GM21447 (cell line): ENCODE measurements at regions not wholly inside any gene's neighbourhood (a gene's known extent, or its start where the extent isn't known, plus 50 kb on each side); places are given as distances from the start of the nearest gene placed in this dataset.

Experiments
- ATAC-seq: cut with Tn5 transposase; IDR thresholded peaks from one replicate; pipeline ENCODE4 v1.9.1; 2021; ENCODE audit not compliant: unreplicated experiment

DNA sequence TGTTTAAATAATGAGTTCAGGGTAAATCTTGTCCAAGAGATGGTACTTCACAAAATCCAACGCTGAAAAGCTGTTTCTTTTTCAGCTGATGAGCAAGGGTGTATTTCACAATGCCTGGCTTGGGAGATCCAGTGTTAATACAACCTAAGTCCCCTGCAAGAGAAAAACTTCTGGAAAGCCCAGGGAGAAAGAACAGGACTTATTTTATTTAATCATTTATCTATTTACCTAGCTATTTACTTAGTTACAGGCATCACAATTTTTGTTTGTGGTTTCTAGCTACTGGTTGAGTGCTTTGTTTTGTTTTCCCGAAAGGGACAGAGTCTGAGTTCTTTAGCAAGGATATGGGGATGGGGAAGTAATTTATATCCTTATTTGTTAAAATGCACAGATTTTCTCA lies 598.2 kb upstream of the SYT4 start:
- ATAC-seq = no peak

DNA sequence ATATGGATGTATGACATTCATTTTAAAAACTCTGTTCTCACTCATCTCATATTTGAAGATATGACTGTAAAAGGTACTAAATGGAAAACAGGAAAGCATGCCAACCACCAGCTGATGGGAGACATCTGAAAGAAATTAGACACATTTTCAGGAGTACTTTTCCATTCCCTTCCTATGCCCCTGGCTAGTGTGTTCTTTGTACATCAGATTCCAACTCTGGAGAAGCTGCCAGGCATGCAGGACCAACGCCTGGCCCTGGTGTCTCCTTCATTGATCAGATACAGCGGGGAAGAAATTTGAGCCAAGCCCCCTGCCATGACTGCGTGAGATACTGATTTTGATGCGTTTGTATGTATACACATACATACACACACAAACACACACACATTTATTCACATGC lies 599.0 kb upstream of the SYT4 start:
- ATAC-seq = no peak

DNA sequence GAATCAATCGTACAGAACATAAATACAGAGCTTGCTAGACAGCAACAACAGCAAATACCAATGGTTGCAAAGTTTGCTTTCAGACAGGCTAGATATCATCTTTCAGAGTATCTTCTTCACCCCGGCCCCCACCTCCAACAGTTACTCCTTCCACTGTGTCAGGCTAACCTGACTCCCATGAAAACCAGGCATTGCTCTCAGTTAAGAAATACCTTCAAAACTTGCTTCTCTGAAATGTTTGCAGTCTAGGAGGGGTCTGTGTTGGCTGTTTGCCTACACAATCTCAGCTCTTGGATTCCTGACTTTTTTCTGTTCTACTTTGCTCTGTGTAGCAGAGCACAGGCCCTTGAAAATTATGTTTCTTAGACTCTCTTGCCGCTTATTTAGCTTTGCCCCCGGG lies 599.5 kb upstream of the SYT4 start:
- no peak for ATAC-seq

DNA sequence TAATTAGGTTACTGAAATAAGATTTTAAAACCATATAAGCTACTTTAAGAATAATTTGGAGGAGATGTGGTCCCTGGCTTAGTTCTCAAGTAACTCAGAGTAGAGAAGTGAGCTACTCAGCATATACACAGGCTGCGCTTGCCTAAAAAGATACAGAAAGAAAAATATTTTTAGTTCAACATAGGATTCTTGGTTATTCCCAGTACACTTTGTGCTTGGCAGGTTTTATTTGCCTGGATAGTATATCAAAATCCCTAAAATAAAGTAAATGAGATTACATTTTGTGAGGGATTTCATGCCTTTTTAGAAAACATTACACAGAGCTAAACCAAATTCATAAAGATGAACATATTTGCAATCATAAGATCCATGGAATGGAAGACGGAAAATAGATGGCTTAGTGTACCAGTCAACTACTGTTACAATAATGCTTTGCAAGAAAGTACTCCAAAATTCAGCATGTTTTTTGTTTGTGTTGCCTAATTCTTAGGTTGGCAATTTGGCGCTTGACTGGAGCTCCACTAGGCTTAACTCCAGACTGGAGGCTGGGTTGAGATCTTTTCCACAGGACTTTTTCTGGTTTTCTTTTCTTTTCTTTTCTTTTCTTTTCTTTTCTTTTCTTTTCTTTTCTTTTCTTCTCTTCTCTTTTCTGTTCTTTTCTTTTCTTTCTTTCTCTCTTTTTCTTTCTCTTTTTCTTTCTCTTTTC lies 600.5 kb upstream of the SYT4 start:
- no peak for ATAC-seq

- no peak for ATAC-seq
Observed at GRCh38 chr18:43879415-43879814, 602.1 kb upstream of the SYT4 start.

GRCh38 chr18:43882358-43883055 lies 605.2 kb upstream of the SYT4 start:
- no peak for ATAC-seq

- ATAC-seq = no peak
Observed at GRCh38 chr18:43883886-43884285, 606.6 kb upstream of the SYT4 start.

DNA sequence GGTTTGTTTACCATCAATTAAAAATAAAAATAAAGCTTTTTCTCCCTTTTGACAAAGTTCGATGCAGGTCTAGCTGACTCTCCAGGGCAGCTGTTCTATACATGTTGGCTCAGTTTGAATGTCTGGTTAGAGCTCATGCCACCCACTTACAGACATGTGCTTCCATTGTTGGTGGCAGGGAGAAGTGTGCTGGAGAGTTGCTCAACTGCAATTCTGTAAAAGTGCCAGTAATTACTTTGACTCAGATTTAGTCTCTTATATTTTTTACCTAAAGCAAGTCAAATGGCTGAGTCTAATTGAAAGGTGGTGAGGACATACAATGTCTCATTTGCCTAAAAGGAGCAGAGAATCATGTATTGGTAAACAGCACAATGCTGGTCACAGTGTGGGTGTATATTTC lies 609.1 kb upstream of the SYT4 start:
- ATAC-seq = no peak

DNA sequence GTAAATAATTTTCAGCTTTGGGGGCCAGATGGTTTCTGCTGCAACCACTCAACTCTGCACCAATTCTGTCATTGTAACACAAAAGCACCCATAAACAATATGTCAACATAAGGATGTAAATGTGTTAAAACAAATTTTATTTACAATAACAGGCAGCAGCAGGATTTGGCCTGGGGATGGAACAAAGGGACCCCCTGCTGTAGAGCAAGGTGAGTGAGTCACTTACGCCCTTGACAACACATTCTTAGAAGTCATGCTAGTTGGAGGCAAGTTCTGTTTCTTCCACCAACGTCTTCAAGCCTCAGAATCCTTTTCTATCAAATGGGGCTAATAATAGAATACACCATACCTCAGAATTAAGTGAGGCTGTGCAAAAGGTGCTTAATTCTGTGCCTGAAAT lies 610.2 kb upstream of the SYT4 start:
- no peak for ATAC-seq

DNA sequence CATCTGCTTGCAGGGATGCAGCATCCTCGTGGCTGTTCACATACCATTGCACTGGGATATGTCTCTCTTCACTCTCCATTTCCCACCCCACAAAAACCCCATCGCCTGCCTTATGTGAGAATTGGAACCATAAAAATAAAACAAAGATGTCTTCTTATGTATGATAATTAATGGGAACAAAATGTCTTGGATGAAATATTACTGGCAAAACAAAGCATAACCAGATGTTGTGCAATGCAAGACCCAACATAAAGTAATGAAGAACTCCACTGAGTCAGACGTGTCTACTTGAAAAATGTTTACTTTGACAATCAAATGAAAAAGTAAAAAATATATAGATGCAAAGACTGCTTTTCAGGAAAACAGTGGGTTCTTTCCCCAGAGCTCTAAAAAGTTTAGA lies 611.3 kb upstream of the SYT4 start:
- no peak for ATAC-seq

- ATAC-seq = no peak
Observed at GRCh38 chr18:43893001-43893637, 615.8 kb upstream of the SYT4 start.

DNA sequence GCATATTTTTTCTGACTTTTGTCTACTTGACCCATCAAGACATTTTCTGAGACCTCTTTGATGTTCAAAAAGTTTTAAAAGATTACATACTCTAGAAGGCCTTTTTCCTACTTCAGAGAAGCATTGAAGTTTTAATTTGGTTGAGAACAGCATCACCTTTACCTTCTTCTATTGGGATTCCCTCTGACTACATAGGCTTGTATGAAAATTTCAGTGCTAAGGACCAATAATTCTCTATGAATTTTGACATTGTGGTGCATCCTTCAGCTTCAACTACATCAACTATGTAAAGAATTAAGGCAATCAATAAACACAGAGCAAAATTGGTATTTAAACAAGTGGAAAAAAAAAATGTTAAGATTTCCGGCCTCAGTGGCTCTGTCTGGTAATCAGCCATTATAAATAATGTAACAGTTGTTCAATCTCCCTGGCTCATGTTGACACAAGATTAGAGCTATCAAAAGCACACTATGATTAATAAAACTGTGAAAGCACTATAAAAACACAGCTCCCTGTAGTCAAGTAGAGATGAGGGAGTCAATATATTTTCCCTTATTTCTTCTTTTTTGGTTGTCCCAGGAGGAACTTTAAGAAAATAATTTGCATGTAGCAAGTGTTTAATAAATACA lies 627.0 kb upstream of the SYT4 start:
- ATAC-seq = no peak

DNA sequence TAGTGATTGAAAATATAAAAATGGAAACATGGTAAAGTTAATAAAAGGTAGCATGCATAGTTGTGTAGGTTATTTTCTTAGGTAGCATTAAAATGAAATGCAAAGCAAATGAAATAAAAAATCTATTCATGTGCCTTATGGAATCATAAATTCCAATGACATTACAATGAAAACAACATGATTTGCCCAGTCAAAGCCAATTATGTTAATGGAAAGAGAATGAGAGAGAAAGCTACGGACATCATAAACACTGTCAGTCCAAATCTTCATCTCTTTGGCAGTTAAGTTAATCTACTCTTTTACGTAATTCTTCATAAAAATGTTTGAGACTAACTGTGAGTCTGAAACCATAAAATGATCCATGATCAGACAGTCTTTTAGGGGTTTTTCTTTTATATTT lies 636.7 kb upstream of the SYT4 start:
- no peak for ATAC-seq

GRCh38 chr18:43916984-43917383 lies 639.7 kb upstream of the SYT4 start:
- no peak for ATAC-seq

- ATAC-seq = no peak
Observed at GRCh38 chr18:43917520-43917919, 640.2 kb upstream of the SYT4 start.

DNA sequence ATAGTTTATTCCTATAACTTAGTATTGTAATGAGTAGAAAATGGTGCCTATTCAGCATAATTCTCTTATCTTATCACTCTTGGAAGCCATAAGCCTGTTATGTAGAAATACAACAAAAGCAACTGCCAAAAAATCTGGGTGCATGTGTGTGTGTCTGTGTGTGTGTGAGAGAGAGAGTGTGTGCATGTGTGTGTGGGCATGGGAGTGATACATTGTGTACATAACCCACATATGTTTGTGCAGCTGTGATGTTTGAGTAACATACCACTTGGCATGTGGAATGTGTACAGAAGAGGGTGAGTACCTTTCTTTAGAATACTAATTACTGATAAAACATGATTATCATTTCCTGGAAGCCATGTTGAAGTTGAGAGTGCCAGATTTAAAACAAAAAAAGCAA lies 642.3 kb upstream of the SYT4 start:
- no peak for ATAC-seq

DNA sequence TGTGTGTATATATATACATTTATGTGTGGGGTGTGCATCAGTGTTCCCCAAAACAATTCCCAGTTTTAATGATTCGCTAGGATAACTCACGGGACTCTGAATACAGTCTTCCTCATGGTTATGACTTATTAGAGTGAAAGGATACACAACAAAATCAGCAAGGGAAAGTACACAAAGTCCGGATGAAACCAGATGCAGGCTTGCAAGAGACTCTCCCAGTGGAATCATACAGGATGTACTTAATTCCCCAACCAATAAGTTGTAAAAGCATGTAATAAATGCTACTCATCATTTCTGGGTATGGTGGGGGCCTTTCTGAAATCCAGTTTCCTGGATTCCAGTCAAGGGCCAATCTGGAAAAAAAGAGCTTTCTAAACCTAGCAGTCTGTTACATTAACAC lies 654.1 kb upstream of the SYT4 start:
- ATAC-seq = no peak

DNA sequence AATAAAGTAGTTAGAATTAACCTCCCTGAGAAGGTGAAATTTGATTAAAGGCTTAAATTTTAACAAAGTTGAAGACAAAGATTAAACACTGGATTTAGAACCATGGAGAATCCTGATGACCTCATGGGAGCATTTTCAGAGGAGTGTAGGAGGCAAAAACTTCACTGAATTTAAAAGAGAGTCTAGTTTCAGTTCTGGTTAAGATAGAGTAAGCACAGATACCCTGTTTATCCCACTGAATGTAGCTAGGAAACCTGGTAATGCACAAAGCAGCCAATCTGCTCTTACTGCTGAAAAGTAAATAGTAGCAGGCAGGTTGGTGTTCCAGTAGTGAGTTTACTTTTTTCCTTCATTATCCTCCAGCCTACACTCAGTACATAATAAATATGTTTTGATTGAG lies 654.9 kb upstream of the SYT4 start:
- ATAC-seq = no peak

GRCh38 chr18:43933177-43933576 lies 655.9 kb upstream of the SYT4 start:
- ATAC-seq = no peak

- no peak for ATAC-seq
Observed at GRCh38 chr18:43934322-43934721, 657.0 kb upstream of the SYT4 start.

GRCh38 chr18:43934781-43935471 lies 657.6 kb upstream of the SYT4 start:
- ATAC-seq = no peak
